Glutamatergic neuron (in vitro differentiated cells): ENCODE measurements at regions not wholly inside any gene's neighbourhood (a gene's known extent, or its start where the extent isn't known, plus 50 kb on each side); places are given as distances from the start of the nearest gene placed in this dataset.

Experiments
- DNase-seq: peaks from one replicate; pipeline ENCODE4 v3.0.0; 2022
- H3K27ac Mint-ChIP-seq: one replicate; pipeline ENCODE4 v1.8.0; 2020; ENCODE audit warnings: mild to moderate bottlenecking, mixed read lengths, inconsistent platforms; ENCODE audit not compliant: unreplicated experiment
- H3K27me3 Mint-ChIP-seq: one replicate; pipeline ENCODE4 v1.8.0; 2020; ENCODE audit warnings: mild to moderate bottlenecking, moderate library complexity, mixed read lengths, inconsistent platforms; ENCODE audit not compliant: unreplicated experiment
- H3K36me3 Mint-ChIP-seq: one replicate; pipeline ENCODE4 v1.8.0; 2020; ENCODE audit warnings: mild to moderate bottlenecking, mixed read lengths, inconsistent platforms; ENCODE audit not compliant: unreplicated experiment
- H3K4me1 Mint-ChIP-seq: one replicate; pipeline ENCODE4 v1.8.0; 2020; ENCODE audit warnings: mild to moderate bottlenecking, low read depth, mixed read lengths, inconsistent platforms; ENCODE audit not compliant: unreplicated experiment
- H3K4me3 Mint-ChIP-seq: one replicate; pipeline ENCODE4 v1.8.0; 2020; ENCODE audit warnings: mild to moderate bottlenecking, mixed read lengths, inconsistent platforms; ENCODE audit not compliant: unreplicated experiment
- H3K9me3 Mint-ChIP-seq: one replicate; pipeline ENCODE4 v1.8.0; 2020; ENCODE audit warnings: mild to moderate bottlenecking, moderate library complexity, mixed read lengths, inconsistent platforms; ENCODE audit not compliant: unreplicated experiment
- TF ChIP-seq, protein P1 (sequence below): fragments of 200-600 bp; sonication (generic); IDR thresholded peaks from one replicate; pipeline ENCODE4 v1.5.0; 2021; ENCODE audit not compliant: partially characterized antibody, unreplicated experiment

DNA sequence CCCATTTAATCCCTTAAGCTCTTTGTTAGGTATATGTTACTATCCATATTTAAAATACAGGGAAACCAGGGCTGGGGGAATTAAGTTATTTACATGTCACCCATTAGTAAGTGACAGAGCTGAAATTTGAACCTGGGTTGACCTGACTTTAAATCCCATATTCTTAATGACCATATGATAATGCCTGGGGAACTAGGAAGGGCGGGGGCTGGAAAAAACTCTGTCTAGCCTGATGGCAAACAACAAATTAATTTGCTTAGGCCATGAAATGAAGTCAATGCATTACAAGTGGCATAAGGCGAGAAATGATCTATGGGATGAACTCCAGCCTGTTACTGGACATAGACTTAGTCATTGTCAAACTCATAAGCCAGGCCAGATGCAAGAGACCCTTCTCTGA is 325.7 kb upstream of the WWC1 start:
- Mint-ChIP-seq H3K4me1 (peaks cover 6% of the 10 kb centered on the region), H3K27me3 (no peaks in the 10 kb centered on the region), H3K36me3 (no peaks in the 10 kb centered on the region), H3K27ac (no peak overlapping the region), H3K4me3 (no peak overlapping the region), H3K9me3 (peaks cover 1% of the 10 kb centered on the region)
- TF ChIP-seq, protein P1, sequence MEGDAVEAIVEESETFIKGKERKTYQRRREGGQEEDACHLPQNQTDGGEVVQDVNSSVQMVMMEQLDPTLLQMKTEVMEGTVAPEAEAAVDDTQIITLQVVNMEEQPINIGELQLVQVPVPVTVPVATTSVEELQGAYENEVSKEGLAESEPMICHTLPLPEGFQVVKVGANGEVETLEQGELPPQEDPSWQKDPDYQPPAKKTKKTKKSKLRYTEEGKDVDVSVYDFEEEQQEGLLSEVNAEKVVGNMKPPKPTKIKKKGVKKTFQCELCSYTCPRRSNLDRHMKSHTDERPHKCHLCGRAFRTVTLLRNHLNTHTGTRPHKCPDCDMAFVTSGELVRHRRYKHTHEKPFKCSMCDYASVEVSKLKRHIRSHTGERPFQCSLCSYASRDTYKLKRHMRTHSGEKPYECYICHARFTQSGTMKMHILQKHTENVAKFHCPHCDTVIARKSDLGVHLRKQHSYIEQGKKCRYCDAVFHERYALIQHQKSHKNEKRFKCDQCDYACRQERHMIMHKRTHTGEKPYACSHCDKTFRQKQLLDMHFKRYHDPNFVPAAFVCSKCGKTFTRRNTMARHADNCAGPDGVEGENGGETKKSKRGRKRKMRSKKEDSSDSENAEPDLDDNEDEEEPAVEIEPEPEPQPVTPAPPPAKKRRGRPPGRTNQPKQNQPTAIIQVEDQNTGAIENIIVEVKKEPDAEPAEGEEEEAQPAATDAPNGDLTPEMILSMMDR = no peak
- no peak for DNase-seq

- Mint-ChIP-seq H3K4me1 (peaks cover 6% of the 10 kb centered on the region), H3K27me3 (no peaks in the 10 kb centered on the region), H3K4me3 (no peak overlapping the region), H3K27ac (no peak overlapping the region), H3K36me3 (no peaks in the 10 kb centered on the region), H3K9me3 (peaks cover 1% of the 10 kb centered on the region)
- TF ChIP-seq, protein P1 = no peak
- DNase-seq = no peak
Measured at GRCh38 chr5:167966979-167967378, 324.5 kb upstream of the WWC1 start.

DNA sequence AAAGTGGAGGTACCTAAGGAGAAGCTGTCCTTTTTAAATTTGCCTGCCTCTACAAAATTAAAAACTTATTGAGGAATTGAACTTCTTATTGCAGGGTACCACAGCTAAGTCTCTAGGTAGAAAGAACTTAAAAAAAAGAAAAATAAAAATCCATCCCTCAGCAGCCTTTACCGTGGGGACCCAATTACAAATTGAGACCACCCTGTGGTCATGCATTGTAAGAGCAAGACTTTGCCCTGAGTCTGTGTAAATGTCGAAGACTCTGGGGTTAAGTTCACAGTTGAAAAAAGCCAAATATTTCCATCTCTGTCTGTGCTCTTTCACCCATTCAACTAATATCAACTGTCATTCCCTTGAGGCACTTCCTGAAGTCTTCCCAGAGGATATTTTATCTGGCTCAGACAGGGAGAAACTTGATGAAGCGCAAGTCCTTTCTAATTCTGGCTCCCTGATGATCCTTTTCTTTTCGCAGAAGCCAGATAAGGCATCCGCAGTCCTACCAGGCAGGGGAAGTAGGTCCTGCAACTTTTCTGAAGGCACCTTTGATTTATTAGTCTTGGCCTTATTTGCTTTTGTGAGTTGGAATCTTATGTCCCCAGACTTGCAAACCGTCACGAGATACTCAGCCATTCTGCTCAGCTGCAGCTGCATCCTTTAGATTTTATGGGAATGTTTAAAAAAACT is 323.8 kb upstream of the WWC1 start:
- Mint-ChIP-seq H3K36me3 (no peaks in the 10 kb centered on the region), H3K9me3 (peaks cover 1% of the 10 kb centered on the region), H3K4me1 (peaks cover 6% of the 10 kb centered on the region), H3K27me3 (no peaks in the 10 kb centered on the region), H3K27ac (no peak overlapping the region), H3K4me3 (no peak overlapping the region)
- DNase-seq = no peak
- TF ChIP-seq, protein P1 = peak; percentile 20

GRCh38 chr5:167968837-167969236 is 322.6 kb upstream of the WWC1 start:
- Mint-ChIP-seq H3K9me3 (peaks cover 1% of the 10 kb centered on the region), H3K36me3 (no peaks in the 10 kb centered on the region), H3K27me3 (no peaks in the 10 kb centered on the region), H3K4me3 (no peak overlapping the region), H3K4me1 (peaks cover 6% of the 10 kb centered on the region), H3K27ac (no peak overlapping the region)
- TF ChIP-seq, protein P1 = no peak
- DNase-seq = no peak

DNA sequence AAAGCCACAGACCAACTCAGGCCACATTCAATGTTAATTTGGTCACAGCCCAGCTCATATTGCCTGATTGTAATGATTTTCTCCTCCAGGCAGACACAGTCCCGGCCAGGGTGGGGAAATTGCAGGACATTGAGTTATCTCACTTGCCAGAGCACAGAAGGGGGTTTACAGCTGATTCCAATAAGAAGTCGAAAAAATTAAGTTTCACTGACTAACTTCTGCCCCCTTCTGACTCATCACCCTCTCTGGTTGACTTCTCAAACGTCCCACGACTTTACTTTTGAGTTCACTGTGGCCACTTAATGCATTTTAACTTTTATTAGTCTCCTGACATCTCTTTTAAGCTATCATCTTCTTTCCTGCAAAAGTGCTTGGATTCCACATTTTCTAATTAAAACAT is 321.4 kb upstream of the WWC1 start:
- H3K4me3 Mint-ChIP-seq = no peak overlapping the region
- no peaks in the 10 kb centered on the region for H3K27me3 Mint-ChIP-seq
- H3K4me1 Mint-ChIP-seq = peaks cover 6% of the 10 kb centered on the region
- H3K9me3 Mint-ChIP-seq = peaks cover 1% of the 10 kb centered on the region
- TF ChIP-seq, protein P1 = no peak
- H3K27ac Mint-ChIP-seq = no peak overlapping the region
- DNase-seq = no peak
- no peaks in the 10 kb centered on the region for H3K36me3 Mint-ChIP-seq
